GM23338 (cell line): ENCODE measurements at regions not wholly inside any gene's neighbourhood (a gene's known extent, or its start where the extent isn't known, plus 50 kb on each side); places are given as distances from the start of the nearest gene placed in this dataset.

Experiments used
- CTCF ChIP-seq, 2 experiments: fragments of 200-600 bp in 1 of 2; sonication (generic) in 1 of 2; conservative IDR thresholded peaks; 2 replicates each; pipeline versions ENCODE4 v1.5.1 to v1.6.1; 2016 to 2017; ENCODE audit warnings: antibody characterized with exemption in 2 of 2, low read depth in 2 of 2, mild to moderate bottlenecking in 2 of 2, moderate library complexity in 1 of 2
- EZH2 ChIP-seq: fragments of 200-600 bp; sonication (generic); IDR thresholded peaks from one replicate; pipeline ENCODE4 v1.8.0; 2017; ENCODE audit warnings: antibody characterized with exemption, mild to moderate bottlenecking, low read depth; ENCODE audit not compliant: unreplicated experiment
- POLR2AphosphoS5 ChIP-seq: IDR thresholded peaks from 2 replicates; pipeline ENCODE4 v1.6.1; 2016; ENCODE audit warnings: antibody characterized with exemption, low read depth
- REST ChIP-seq: IDR thresholded peaks from one replicate; pipeline ENCODE4 v1.6.1; 2018; ENCODE audit warnings: antibody characterized with exemption; ENCODE audit not compliant: unreplicated experiment
- ZNF331 ChIP-seq: fragments of 250-450 bp; sonication (Bioruptor Pico); IDR thresholded peaks from 2 replicates; pipeline ENCODE4 v1.5.0; 2020; ENCODE audit warnings: low read depth, mild to moderate bottlenecking, moderate library complexity

- no peak for TF ChIP-seq CTCF (conservative IDR thresholded peaks at IDR 0.05; ENCODE audit: low read depth in 2 of 2)
- TF ChIP-seq REST: no peak
- TF ChIP-seq ZNF331 (CRISPR knock-in tag): no peak
- no peak for TF ChIP-seq EZH2
- TF ChIP-seq POLR2AphosphoS5: no peak
Observed at GRCh38 chr3:18898911-18899310, 249.4 kb upstream of the KCNH8 start.
